NT2/D1 (cell line): ENCODE measurements at regions not wholly inside any gene's neighbourhood (a gene's known extent, or its start where the extent isn't known, plus 50 kb on each side); places are given as distances from the start of the nearest gene placed in this dataset.

Experiments
- DNase-seq: peaks from one replicate; pipeline ENCODE4 v3.0.0-alpha.2; 2011; ENCODE audit warnings: low read depth, low spot score
- H3K27me3 ChIP-seq: 2 replicates; pipeline ENCODE4 v1.6.0; 2011; ENCODE audit warnings: mild to moderate bottlenecking; ENCODE audit not compliant: insufficient read length, insufficient read depth
- H3K36me3 ChIP-seq: 2 replicates; pipeline ENCODE4 v1.6.1; 2011; ENCODE audit warnings: mild to moderate bottlenecking, low read length, mixed read lengths; ENCODE audit not compliant: insufficient read depth, insufficient read length
- H3K4me1 ChIP-seq: 2 replicates; pipeline ENCODE4 v1.5.1; 2011; ENCODE audit not compliant: insufficient read depth, insufficient read length
- H3K4me3 ChIP-seq: 2 replicates; pipeline ENCODE4 v1.5.1; 2011; ENCODE audit warnings: low read depth; ENCODE audit not compliant: insufficient read length
- H3K9ac ChIP-seq: 2 replicates; pipeline ENCODE4 v1.6.0; 2011; ENCODE audit warnings: low read depth; ENCODE audit not compliant: insufficient read length
- H3K9me3 ChIP-seq: 2 replicates; pipeline ENCODE4 v1.5.1; 2011; ENCODE audit warnings: mild to moderate bottlenecking, low read length; ENCODE audit not compliant: insufficient read depth
- SUZ12 ChIP-seq: IDR thresholded peaks from 2 replicates; pipeline ENCODE4 v1.6.1; 2011; ENCODE audit not compliant: insufficient read length, insufficient read depth; ENCODE audit errors: extremely low read depth
- YY1 ChIP-seq: IDR thresholded peaks from 2 replicates; pipeline ENCODE4 v1.6.1; 2011; ENCODE audit not compliant: insufficient read length, insufficient read depth
- ZNF274 ChIP-seq: IDR thresholded peaks from 2 replicates; pipeline ENCODE4 v1.6.1; 2011; ENCODE audit warnings: mild to moderate bottlenecking, low read depth, low read length

DNA sequence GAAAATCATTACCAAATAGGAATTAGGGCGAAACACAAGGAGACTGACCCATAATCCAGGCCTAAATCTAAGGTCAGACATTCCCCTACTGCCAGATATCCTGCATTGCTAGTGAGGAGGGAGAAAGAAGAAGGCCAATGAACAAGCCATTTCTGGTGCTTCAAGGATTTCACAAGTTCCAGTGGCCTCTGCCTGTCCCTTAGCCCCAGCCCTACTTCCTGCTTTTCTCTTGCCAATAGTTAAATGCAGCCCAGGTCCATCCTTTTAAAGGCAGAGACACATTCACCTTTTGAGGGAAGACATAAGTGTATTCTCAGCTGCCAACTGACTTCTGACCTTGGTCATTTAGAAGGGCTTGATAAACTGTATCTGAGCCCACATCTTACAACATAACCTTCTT lies 135.8 kb downstream of the ZNF621 start:
- Histone ChIP-seq H3K9ac (no peak overlapping the region), H3K4me1 (no peaks in the 10 kb centered on the region), H3K27me3 (no peaks in the 10 kb centered on the region), H3K36me3 (no peaks in the 10 kb centered on the region), H3K4me3 (no peak overlapping the region), H3K9me3 (no peaks in the 10 kb centered on the region)
- no peak for DNase-seq
- TF ChIP-seq ZNF274 (no peak), SUZ12 (no peak), YY1 (no peak)

DNA sequence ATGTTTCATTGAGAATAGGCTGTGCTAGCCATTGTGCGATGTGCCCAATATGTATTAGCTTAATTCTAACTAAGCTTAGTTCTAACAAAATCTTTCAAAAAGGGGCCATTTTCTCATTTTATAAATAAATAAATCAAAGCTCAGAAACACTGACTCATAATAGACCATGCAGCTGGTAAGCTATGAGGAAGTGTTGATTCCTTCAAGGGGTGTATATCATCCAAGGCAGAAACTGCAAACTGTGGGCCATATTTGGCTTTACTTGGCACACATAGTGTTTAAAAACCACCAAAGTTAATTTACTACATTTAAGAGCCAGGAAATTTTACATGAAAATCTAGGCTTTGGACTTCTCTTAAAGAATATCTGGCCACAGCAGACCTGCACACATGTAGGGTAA lies 136.5 kb downstream of the ZNF621 start:
- Histone ChIP-seq H3K9ac (no peak overlapping the region), H3K4me1 (no peaks in the 10 kb centered on the region), H3K4me3 (no peak overlapping the region), H3K9me3 (no peaks in the 10 kb centered on the region), H3K27me3 (no peaks in the 10 kb centered on the region), H3K36me3 (no peaks in the 10 kb centered on the region)
- DNase-seq: no peak
- TF ChIP-seq YY1: no peak
- TF ChIP-seq ZNF274: no peak
- no peak for TF ChIP-seq SUZ12

DNA sequence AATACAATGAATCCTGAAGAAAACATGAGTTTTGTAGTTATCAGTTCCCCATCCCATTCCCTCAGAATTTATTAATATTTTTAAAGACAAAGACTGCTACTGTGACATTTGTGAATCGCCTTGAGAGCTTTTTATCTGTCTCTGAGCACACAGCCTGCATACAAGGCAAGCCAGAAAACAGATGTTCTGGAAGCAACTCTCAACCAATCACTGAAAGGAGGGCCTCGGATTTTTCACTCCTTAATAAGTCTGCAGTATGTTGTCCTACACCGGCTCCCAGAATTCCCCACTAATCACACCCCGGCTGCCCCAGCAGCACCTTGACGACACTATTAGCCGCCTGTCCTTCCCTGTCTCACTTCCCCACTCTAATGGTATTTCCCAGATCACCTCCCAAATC lies 138.5 kb downstream of the ZNF621 start:
- H3K36me3 ChIP-seq: no peaks in the 10 kb centered on the region
- no peaks in the 10 kb centered on the region for H3K9me3 ChIP-seq
- TF ChIP-seq YY1: no peak
- no peak overlapping the region for H3K9ac ChIP-seq
- DNase-seq: no peak
- no peaks in the 10 kb centered on the region for H3K27me3 ChIP-seq
- H3K4me1 ChIP-seq: no peaks in the 10 kb centered on the region
- no peak overlapping the region for H3K4me3 ChIP-seq

DNA sequence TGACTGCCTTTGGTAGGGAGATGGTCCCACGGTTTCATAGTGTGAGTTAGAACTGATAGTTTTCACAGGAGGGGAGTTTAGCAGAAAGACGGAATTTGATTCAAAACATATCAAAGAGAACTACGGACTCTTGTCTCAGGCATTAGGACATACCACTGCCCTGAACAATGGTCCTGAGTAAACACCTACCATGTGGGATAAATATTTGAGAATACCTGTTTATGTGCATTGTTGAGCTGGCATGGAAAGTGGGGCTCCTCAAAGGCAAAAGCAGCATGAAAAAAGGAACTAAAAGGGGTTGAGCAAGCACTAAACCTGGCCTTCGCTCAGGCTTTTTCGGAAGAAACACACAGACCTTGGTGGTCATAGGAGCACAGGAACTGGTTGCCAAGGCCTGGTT lies 144.4 kb downstream of the ZNF621 start:
- no peak for DNase-seq

DNA sequence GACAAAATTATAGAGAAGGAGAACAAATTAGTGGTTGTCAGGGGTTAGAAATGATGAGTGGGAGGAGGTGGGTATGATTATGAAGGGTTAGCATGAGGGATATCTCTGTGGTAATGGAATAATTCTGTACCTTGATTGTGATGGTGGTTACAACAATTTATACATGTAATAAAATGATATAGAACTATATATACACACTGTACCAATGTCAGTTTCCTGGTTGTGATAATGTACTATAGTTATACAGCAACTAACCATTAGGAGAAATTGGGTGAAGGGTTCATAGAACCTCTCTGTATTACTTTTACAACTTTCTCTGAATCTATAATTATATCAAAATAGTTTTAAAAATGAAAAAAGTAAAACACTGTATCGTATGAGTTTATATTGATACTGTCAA lies 148.1 kb downstream of the ZNF621 start:
- TF ChIP-seq YY1 (no peak), SUZ12 (no peak), ZNF274 (no peak)
- Histone ChIP-seq H3K4me3 (no peak overlapping the region), H3K27me3 (no peaks in the 10 kb centered on the region), H3K4me1 (no peaks in the 10 kb centered on the region), H3K9me3 (no peaks in the 10 kb centered on the region), H3K9ac (no peak overlapping the region), H3K36me3 (no peaks in the 10 kb centered on the region)
- DNase-seq: no peak

More for the DNA sequence above, 144.4 kb downstream of the ZNF621 start:
- Histone ChIP-seq H3K9me3 (no peaks in the 10 kb centered on the region), H3K9ac (no peak overlapping the region), H3K4me1 (no peaks in the 10 kb centered on the region), H3K4me3 (no peak overlapping the region), H3K36me3 (no peaks in the 10 kb centered on the region), H3K27me3 (no peaks in the 10 kb centered on the region)
- TF ChIP-seq ZNF274 (no peak), SUZ12 (no peak), YY1 (no peak)

DNA sequence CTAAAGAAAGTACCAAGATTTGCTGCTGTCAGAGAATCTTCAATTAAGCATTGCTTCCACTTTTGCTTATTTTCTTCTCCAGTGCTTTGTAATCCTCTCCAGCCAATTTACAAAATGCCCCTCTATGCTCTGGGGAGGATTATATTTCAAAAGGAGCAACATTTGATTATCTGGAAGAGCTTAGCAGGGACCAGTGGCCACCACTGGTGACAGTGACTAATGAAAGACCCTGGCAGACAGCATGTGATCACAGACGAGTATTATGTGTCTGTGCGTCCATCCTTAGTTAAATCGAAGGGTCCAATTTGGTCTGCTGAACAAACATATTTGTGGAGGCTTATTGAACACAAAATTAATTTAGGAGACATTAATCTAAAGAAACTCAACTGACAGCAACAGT lies 152.6 kb downstream of the ZNF621 start:
- no peaks in the 10 kb centered on the region for H3K36me3 ChIP-seq
- TF ChIP-seq SUZ12 (no peak), YY1 (no peak), ZNF274 (no peak)
- H3K27me3 ChIP-seq: no peaks in the 10 kb centered on the region
- H3K4me3 ChIP-seq: no peak overlapping the region
- DNase-seq: no peak
- no peak overlapping the region for H3K9ac ChIP-seq
- no peaks in the 10 kb centered on the region for H3K9me3 ChIP-seq
- H3K4me1 ChIP-seq: no peaks in the 10 kb centered on the region

DNA sequence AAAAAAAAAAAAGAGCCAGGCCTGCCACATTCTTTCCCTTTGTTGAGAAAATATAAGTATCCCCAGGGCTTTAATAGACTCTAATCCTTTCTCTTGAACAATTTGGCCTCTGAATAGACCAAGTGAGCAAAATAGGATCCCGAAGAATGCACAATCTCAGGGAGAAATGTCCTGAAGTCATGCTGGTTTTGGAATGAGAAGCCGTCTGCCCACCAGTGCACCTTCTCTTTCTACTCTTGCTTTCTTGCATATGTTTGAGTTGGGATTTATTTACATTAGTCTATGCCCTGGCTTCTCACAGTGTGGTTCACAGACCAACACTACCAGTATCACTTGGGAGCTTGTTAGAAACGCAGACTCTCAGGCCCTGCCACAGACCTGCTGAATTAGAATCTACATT lies 153.0 kb downstream of the ZNF621 start:
- no peaks in the 10 kb centered on the region for H3K36me3 ChIP-seq
- no peaks in the 10 kb centered on the region for H3K4me1 ChIP-seq
- no peak overlapping the region for H3K4me3 ChIP-seq
- no peaks in the 10 kb centered on the region for H3K27me3 ChIP-seq
- H3K9ac ChIP-seq: no peak overlapping the region
- peak; percentile 18 for DNase-seq
- TF ChIP-seq YY1 (no peak), SUZ12 (no peak), ZNF274 (no peak)
- H3K9me3 ChIP-seq: no peaks in the 10 kb centered on the region

DNA sequence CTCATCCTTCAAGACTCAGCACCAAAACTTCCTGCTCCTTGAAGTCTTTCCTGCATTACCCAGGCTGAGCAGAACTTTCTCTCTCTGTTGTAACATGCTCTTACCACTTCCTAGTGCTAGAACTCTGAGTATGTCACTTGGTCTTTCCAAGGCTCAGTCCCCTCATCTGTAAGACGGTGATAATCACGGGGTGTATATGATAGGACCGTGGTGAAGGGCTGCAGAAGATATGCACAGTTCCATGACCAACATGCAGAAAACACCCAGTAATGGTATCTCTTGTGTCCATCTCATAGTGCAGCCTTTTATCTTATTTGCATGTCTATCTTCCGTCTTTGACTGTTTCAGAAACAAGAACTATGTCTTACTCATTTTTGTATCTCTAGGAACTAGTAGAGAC lies 154.5 kb downstream of the ZNF621 start:
- H3K36me3 ChIP-seq: no peaks in the 10 kb centered on the region

More for the DNA sequence above, 154.5 kb downstream of the ZNF621 start:
- no peaks in the 10 kb centered on the region for H3K27me3 ChIP-seq
- H3K4me1 ChIP-seq: no peaks in the 10 kb centered on the region
- TF ChIP-seq SUZ12 (no peak), ZNF274 (no peak), YY1 (no peak)
- no peak overlapping the region for H3K9ac ChIP-seq
- H3K9me3 ChIP-seq: no peaks in the 10 kb centered on the region
- no peak for DNase-seq
- H3K4me3 ChIP-seq: no peak overlapping the region
